GM19397 (cell line): ENCODE measurements at regions not wholly inside any gene's neighbourhood (a gene's known extent, or its start where the extent isn't known, plus 50 kb on each side); places are given as distances from the start of the nearest gene placed in this dataset.

Source experiments
- ATAC-seq: cut with Tn5 transposase; IDR thresholded peaks from one replicate; pipeline ENCODE4 v1.9.1; 2021; ENCODE audit warnings: mild to moderate bottlenecking, moderate library complexity; ENCODE audit not compliant: unreplicated experiment

- no peak for ATAC-seq
Measured at GRCh38 chr1:216830424-216831210, 107.4 kb upstream of the ESRRG start.

- no peak for ATAC-seq
Measured at GRCh38 chr1:216827251-216827650, 104.0 kb upstream of the ESRRG start.

DNA sequence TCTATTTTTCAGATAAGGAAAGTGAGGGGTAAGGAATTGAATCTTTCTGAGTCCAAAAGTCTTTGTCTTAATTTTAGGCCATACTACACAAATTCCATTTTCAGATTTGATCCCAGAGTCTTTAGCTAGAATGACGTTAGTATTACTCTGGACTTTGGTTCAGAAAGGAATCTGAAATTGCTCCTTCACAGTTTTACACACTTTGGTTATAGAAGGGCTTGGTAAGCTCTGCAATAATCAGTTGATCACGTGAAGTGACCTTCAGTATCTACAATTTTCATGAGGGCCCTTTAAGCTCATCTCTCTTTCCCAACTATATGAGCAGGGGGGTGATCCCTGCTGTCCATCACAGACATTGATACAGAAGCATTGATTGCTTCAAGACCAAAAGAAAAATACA, 103.4 kb upstream of the ESRRG start:
- ATAC-seq: no peak

- no peak for ATAC-seq
Measured at GRCh38 chr1:216826214-216826613, 103.0 kb upstream of the ESRRG start.

GRCh38 chr1:216825557-216825956, 102.3 kb upstream of the ESRRG start:
- ATAC-seq: no peak

- ATAC-seq: no peak
Measured at GRCh38 chr1:216824511-216824910, 101.3 kb upstream of the ESRRG start.

GRCh38 chr1:216823731-216824130, 100.5 kb upstream of the ESRRG start:
- no peak for ATAC-seq

GRCh38 chr1:216822480-216822879, 99.3 kb upstream of the ESRRG start:
- no peak for ATAC-seq

GRCh38 chr1:216820345-216820744, 97.1 kb upstream of the ESRRG start:
- ATAC-seq: no peak

DNA sequence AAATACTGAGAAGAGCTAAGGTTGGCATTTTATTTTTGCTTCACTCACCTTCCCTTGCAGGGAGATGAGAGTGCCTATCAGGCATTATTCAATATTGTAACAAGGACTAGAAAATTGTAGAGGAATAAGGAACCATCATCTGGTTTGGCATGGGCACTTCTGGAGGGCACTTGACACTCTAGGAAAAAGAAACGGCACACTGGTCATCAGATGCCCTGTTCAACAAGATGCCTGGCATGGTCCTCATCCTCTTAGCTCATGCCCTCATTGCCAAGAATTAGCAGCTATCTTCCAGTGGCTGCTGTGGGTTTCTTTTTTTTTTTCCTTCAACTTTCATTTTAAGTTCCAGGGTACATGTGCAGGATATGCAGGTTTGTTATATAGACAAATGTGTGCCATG, 95.1 kb upstream of the ESRRG start:
- no peak for ATAC-seq

- no peak for ATAC-seq
Measured at GRCh38 chr1:216815260-216816131, 92.3 kb upstream of the ESRRG start.

DNA sequence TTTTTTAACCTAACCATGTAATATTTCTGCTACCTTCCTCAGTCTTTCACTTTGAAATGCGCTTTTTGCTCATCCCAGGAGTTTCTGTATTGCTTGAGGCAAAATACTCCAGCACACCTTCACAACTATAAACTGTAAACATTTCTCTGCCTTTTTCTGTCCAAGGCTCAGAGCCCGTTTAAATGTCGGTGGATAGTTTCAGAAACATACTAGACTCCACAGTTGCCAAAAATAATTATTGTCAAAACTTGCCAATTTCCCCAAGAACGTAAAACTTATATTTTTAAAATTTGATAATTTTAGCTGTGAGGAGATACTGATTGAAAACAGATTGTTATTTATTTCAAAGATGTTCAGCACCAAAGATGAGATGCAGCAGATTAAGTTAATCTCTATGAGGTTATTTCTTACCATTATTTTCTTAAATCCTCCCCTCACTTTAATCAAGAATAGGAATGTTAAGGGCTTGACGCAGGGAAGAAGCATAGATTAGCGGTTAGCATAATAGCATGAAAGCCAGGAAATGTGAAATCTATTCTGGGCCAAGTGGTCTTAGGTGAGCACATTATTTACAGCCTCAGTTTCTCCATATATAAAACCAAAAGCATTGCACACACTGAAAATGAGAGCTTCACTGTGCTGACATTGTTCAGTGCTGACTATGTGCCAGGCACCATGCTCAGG, 91.5 kb upstream of the ESRRG start:
- ATAC-seq: no peak

DNA sequence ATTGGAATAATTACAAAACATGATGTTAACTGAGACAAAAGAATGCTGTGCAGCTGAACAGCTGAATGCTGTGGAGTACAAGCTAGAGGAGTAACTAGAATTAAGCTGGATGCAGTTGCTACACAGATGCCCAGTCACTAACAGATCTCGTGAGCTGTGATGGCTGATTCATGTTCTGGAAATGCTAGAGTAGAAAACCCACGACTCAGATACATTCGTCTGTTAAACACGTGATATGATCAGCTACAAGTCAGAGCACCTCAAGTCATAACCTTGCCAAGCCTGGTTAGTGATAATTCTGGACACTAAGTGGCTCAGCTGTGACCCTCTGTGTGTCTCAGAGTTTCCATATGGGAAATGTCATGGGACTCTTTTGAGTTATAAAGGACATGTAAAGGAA, 89.7 kb upstream of the ESRRG start:
- no peak for ATAC-seq

GRCh38 chr1:216809649-216810048, 86.4 kb upstream of the ESRRG start:
- no peak for ATAC-seq

DNA sequence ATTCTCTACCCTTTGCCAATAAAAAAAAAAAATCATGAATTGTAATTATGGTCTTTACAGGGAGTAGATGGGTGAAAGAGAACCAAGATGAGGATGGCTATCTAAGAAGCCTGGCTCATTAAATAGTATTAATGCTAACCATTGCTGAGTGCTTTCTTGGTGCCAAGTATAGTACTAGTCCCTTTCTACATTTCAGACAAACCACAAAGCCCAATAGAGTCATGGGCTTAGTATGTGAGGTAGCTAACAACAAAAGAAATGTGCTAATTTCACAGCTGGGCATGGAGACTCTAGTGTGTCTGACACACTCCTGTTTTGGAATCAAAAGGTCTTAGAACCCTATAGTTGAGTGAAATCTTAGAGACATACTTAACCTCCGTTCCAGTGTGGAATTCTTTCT, 84.5 kb upstream of the ESRRG start:
- ATAC-seq: no peak

DNA sequence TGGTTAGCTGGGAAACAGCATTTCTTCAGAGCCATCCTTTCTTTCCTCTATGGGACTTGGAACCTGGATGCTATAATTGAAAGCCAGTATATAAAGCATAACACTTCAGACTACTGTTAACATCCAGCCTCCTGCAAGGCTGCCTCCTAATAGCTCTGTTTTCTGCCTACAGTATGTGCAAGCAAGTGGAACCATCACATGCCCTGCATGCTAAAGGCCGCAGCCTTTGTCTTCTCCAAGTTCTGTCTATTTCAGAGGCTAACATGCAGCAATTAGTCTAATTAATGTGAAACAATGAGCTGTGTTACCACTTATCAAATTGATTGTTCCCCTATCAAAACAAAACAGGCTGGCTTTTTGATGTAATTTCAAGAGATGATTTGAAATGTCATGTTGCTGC, 82.7 kb upstream of the ESRRG start:
- no peak for ATAC-seq

DNA sequence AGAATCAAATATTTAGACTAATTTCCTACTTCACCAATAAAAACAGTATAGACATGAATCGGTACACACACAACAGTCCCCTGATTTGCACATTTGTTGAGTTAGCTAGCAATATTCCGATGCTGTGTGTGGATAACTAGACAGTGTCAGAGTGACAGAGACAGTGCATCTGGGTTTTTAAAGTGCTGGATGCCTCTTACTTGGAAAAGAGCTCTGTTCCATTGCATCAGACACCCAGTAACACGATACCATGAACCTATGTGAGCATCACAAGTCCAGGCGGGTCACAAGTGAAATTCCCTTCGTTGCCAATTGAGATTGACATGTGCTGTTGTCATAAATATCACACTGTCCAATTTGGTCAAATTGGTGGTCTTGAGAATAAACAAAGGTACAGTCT, 82.0 kb upstream of the ESRRG start:
- ATAC-seq: no peak

DNA sequence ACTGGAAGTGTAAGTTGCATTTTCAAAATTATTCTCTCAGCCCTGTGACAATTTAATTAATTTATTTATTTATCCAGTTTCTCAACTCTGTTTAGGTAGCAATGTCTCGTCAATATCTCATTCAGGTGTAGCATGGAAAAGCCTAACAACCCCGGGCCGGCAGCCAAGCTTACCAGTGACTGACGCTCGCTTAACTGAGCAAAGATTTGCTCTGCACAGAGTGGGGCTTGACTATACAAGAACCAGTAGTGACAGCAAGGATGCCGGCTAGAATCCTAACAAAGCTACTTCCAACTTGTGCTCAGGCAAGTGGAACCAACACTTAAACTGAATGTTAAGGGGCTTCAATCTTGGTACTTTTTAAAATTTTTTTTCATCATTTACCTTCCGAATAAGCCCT, 80.9 kb upstream of the ESRRG start:
- no peak for ATAC-seq

DNA sequence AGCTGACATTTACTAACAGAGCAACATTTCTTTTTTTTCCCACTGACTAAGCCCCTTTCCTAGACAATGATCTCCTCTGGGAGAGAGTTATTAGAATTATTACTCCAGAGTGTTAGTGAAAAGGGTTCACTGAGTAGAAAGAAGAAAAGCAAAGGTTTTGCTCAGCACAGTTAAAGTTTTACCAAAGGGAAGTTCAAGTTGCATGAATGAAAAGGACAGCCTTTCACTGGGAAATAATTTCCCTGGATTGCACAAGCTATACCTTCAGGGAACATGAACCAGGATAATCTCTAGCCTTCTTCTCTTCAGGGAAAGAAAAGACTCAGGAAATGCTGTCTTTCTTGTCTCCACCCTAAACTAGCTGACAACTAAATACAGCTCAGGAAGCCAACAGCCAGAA, 71.4 kb upstream of the ESRRG start:
- ATAC-seq: no peak

- ATAC-seq: no peak
Measured at GRCh38 chr1:216793973-216794372, 70.7 kb upstream of the ESRRG start.

DNA sequence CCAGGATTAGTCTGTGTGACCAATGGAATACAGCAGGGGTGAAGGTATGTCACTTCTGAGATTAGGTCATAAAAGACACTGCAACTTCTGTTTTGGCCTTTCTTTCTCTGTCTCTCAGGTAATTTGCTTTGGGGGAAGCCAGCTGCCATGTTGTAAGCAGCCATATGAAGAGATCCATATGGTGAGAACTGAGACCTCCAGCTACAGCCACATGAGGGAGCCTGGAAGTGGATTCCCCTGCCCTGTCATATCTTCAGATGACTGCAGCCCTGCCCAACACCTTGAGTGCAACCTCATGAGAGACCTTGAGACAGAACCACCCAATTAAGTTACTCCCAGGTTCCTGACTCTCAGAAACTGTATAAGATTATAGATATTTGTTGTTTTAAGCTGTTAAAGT, 70.1 kb upstream of the ESRRG start:
- ATAC-seq: no peak

- ATAC-seq: no peak
Measured at GRCh38 chr1:216788671-216789070, 65.4 kb upstream of the ESRRG start.
